Right forelimb (tissue), 1 donor: ENCODE measurements at regions not wholly inside any gene's neighbourhood (a gene's known extent, or its start where the extent isn't known, plus 50 kb on each side); places are given as distances from the start of the nearest gene placed in this dataset.
"Not testable (repeated sequence)": the region's sequence is repeated elsewhere in the genome, so short reads cannot be mapped to it uniquely, and the experiment has no call there.

Experiments
- DNase-seq: peaks from one replicate; pipeline ENCODE4 v3.0.0-alpha.2; 2018

- DNase-seq = no peak
These were observed 243.3 kb upstream of the ACTBL2 start for GRCh38 chr5:57725658-57726504.

- no peak for DNase-seq
These were observed 242.2 kb upstream of the ACTBL2 start for GRCh38 chr5:57724836-57725235.

GRCh38 chr5:57721226-57721625 lies 238.6 kb upstream of the ACTBL2 start:
- no peak for DNase-seq

- no peak for DNase-seq
These were observed 238.0 kb upstream of the ACTBL2 start for GRCh38 chr5:57720656-57721055.

GRCh38 chr5:57719216-57719615 lies 236.6 kb upstream of the ACTBL2 start:
- no peak for DNase-seq

GRCh38 chr5:57718155-57718554 lies 235.5 kb upstream of the ACTBL2 start:
- DNase-seq = no peak

GRCh38 chr5:57717555-57717954 lies 234.9 kb upstream of the ACTBL2 start:
- no peak for DNase-seq

- DNase-seq = no peak
These were observed 234.1 kb upstream of the ACTBL2 start for GRCh38 chr5:57716661-57717060.

GRCh38 chr5:57715296-57715695 lies 232.7 kb upstream of the ACTBL2 start:
- no peak for DNase-seq

- DNase-seq = not testable (repeated sequence)
These were observed 230.9 kb upstream of the ACTBL2 start for GRCh38 chr5:57713535-57713934.

- DNase-seq = no peak
These were observed 229.3 kb upstream of the ACTBL2 start for GRCh38 chr5:57711946-57712345.

GRCh38 chr5:57711471-57711870 lies 228.9 kb upstream of the ACTBL2 start:
- DNase-seq = no peak

- no peak for DNase-seq
These were observed 227.5 kb upstream of the ACTBL2 start for GRCh38 chr5:57710126-57710525.

GRCh38 chr5:57705769-57706168 lies 223.2 kb upstream of the ACTBL2 start:
- DNase-seq = no peak

GRCh38 chr5:57703721-57704120 lies 221.1 kb upstream of the ACTBL2 start:
- DNase-seq = no peak

GRCh38 chr5:57700484-57700883 lies 217.9 kb upstream of the ACTBL2 start:
- no peak for DNase-seq

- no peak for DNase-seq
These were observed 217.5 kb upstream of the ACTBL2 start for GRCh38 chr5:57700072-57700471.

- no peak for DNase-seq
These were observed 216.2 kb upstream of the ACTBL2 start for GRCh38 chr5:57698802-57699201.

GRCh38 chr5:57698086-57698485 lies 215.5 kb upstream of the ACTBL2 start:
- no peak for DNase-seq

GRCh38 chr5:57696825-57697570 lies 214.4 kb upstream of the ACTBL2 start:
- no peak for DNase-seq

- no peak for DNase-seq
These were observed 213.8 kb upstream of the ACTBL2 start for GRCh38 chr5:57696389-57696769.

GRCh38 chr5:57695706-57696388 lies 213.2 kb upstream of the ACTBL2 start:
- no peak for DNase-seq

- DNase-seq = no peak
These were observed 212.6 kb upstream of the ACTBL2 start for GRCh38 chr5:57695179-57695578.
